ENCODE measurements at regions not wholly inside any gene's neighbourhood (a gene's known extent, or its start where the extent isn't known, plus 50 kb on each side); places are given as distances from the start of the nearest gene placed in this dataset.

DNA sequence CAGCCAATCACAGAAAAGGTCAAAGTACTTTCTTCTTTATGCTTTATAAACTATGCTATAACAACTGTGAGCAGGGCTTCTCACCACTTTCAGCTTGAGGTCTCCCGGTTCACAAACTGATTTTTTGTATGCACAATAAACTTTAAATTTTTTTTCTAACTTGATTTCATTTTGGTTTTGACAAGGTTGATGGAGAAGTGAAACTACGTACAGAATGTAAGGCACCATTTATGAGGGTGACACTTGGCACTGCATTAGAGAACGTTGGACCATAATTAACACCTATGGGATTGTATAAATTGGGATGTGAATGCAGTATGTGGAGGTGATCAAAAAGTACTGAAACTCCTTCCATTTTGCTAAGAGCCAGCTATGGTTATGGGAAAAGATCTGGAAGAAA is 857.9 kb upstream of the HTR2C start (continued):
- no peak for TF ChIP-seq SOX5 (CRISPR knock-in tag; IDR thresholded peaks at IDR 0.05; ENCODE audit: borderline replicate concordance)
- TF ChIP-seq THRA (CRISPR knock-in tag; IDR thresholded peaks at IDR 0.05; ENCODE audit: borderline replicate concordance): no peak
- TF ChIP-seq TFE3 (CRISPR knock-in tag; IDR thresholded peaks at IDR 0.05): no peak
- TF ChIP-seq TBX3 (IDR thresholded peaks at IDR 0.05; ENCODE audit: borderline replicate concordance): no peak
- TF ChIP-seq NKX3-1 (CRISPR knock-in tag; IDR thresholded peaks at IDR 0.05): no peak

DNA sequence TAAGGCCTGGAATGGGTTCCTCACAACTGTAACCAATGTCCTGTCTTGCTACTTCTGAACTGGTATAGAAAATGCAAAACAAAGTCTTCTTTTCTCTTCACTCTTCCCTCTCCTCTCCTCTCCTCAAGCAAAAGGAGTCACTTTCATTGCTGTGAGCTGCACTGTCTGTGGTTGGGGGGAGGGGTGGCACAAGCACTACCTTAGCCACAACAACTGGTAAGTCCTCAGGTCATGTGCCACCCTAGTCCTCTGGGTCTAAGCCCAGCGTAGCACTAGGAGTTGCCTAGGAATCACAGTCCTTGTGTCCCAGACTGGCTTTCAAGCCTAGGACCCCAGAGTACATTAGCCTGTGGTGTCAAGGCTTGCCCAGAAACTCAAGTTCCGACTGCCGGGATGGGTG is 859.3 kb upstream of the AMOT start:
- FAIRE-seq (no peak), ATAC-seq (no peak), DNase-seq (ENCODE audit: low spot score) (no peak)
- intact Hi-C loops (cut with micrococcal nuclease; ENCODE audit: unreplicated experiment): no loop called here
- H2AFZ ChIP-seq (ENCODE audit: low read length): no peak overlapping the region
- H3K9ac ChIP-seq (ENCODE audit: insufficient read depth, low read depth, low read length): no peak overlapping the region
- H3K4me1 ChIP-seq (ENCODE audit: insufficient read depth, low read length): no peaks in the 10 kb centered on the region
- no peak overlapping the region for H3K4me3 ChIP-seq (replicated peaks in 1 of 3; ENCODE audit: insufficient read depth in 1 of 3, low read depth in 2 of 3, low read length in 3 of 3)
- POLR2A ChIA-PET: no interaction called here
- in situ Hi-C loops (cut with HindIII; ENCODE audit: extremely low pct_ligation_motif_present, low pct_unique_long_range_greater_than_20kb): no loop called here
- CTCF ChIA-PET (ENCODE audit: low intra/inter-chr PET ratio, low total read pairs): no interaction called here
- BruUV-seq (replicated peaks): no TSS peak
- no peak overlapping the region for H3K27ac ChIP-seq (ENCODE audit: extremely low read length, insufficient read depth, low read length)
- no peaks in the 10 kb centered on the region for H3K27me3 ChIP-seq (ENCODE audit: control insufficient read depth in 1 of 2, insufficient read depth in 2 of 2, low read length in 2 of 2)
- H3K79me2 ChIP-seq (ENCODE audit: insufficient read depth, low read length): no peaks in the 10 kb centered on the region
- 0% methylated on average over 1 of the region's 3 CpGs for WGBS (ENCODE audit: low lambda C conversion rate)
- TF ChIP-seq ZNF253 (CRISPR knock-in tag; IDR thresholded peaks at IDR 0.05; ENCODE audit: borderline replicate concordance) (no peak), ZNF546 (CRISPR knock-in tag; conservative IDR thresholded peaks at IDR 0.05) (no peak), ZNF430 (CRISPR knock-in tag; IDR thresholded peaks at IDR 0.05) (no peak), ZNF3 (CRISPR knock-in tag; IDR thresholded peaks at IDR 0.05) (no peak), TRIM24 (CRISPR knock-in tag; IDR thresholded peaks at IDR 0.05) (no peak), ZNF672 (CRISPR knock-in tag; IDR thresholded peaks at IDR 0.05) (no peak), ZSCAN21 (CRISPR knock-in tag; IDR thresholded peaks at IDR 0.05; ENCODE audit: borderline replicate concordance) (no peak), ZSCAN9 (CRISPR knock-in tag; IDR thresholded peaks at IDR 0.05; ENCODE audit: borderline replicate concordance) (no peak), NCOA2 (CRISPR knock-in tag; IDR thresholded peaks at IDR 0.05) (no peak), HOXA7 (CRISPR knock-in tag; IDR thresholded peaks at IDR 0.05) (no peak), ELF3 (CRISPR knock-in tag; IDR thresholded peaks at IDR 0.05) (no peak), DPF2 (CRISPR knock-in tag; IDR thresholded peaks at IDR 0.05; ENCODE audit: borderline replicate concordance, low read depth) (no peak)
- TF ChIP-seq, protein P1, sequence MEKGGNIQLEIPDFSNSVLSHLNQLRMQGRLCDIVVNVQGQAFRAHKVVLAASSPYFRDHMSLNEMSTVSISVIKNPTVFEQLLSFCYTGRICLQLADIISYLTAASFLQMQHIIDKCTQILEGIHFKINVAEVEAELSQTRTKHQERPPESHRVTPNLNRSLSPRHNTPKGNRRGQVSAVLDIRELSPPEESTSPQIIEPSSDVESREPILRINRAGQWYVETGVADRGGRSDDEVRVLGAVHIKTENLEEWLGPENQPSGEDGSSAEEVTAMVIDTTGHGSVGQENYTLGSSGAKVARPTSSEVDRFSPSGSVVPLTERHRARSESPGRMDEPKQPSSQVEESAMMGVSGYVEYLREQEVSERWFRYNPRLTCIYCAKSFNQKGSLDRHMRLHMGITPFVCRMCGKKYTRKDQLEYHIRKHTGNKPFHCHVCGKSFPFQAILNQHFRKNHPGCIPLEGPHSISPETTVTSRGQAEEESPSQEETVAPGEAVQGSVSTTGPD (CRISPR knock-in tag; IDR thresholded peaks at IDR 0.05): no peak
- TF ChIP-seq, protein P2, sequence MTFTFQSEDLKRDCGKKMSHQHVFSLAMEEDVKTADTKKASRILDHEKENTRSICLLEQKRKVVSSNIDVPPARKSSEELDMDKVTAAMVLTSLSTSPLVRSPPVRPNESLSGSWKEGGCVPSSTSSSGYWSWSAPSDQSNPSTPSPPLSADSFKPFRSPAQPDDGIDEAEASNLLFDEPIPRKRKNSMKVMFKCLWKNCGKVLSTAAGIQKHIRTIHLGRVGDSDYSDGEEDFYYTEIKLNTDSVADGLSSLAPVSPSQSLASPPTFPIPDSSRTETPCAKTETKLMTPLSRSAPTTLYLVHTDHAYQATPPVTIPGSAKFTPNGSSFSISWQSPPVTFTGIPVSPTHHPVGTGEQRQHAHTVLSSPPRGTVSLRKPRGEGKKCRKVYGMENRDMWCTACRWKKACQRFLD (CRISPR knock-in tag; IDR thresholded peaks at IDR 0.05; ENCODE audit: borderline replicate concordance): no peak
- TF ChIP-seq, protein P3, sequence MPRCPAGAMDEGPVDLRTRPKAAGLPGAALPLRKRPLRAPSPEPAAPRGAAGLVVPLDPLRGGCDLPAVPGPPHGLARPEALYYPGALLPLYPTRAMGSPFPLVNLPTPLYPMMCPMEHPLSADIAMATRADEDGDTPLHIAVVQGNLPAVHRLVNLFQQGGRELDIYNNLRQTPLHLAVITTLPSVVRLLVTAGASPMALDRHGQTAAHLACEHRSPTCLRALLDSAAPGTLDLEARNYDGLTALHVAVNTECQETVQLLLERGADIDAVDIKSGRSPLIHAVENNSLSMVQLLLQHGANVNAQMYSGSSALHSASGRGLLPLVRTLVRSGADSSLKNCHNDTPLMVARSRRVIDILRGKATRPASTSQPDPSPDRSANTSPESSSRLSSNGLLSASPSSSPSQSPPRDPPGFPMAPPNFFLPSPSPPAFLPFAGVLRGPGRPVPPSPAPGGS (CRISPR knock-in tag; IDR thresholded peaks at IDR 0.05): no peak
- no peak overlapping the region for H3K4me2 ChIP-seq (ENCODE audit: low read depth, low read length)
- H3K9me3 ChIP-seq (ENCODE audit: low read length): no peaks in the 10 kb centered on the region
- no peaks in the 10 kb centered on the region for H3K36me3 ChIP-seq (replicated peaks in 1 of 2; ENCODE audit: control insufficient read depth in 1 of 2, insufficient read depth in 2 of 2, low read length in 2 of 2)
- H4K20me1 ChIP-seq (ENCODE audit: insufficient read depth, low read length): no peaks in the 10 kb centered on the region
